ENCODE measurements at regions not wholly inside any gene's neighbourhood (a gene's known extent, or its start where the extent isn't known, plus 50 kb on each side); places are given as distances from the start of the nearest gene placed in this dataset.

- Mint-ChIP-seq H3K27me3 (no peaks in the 10 kb centered on the region), H3K4me3 (no peak overlapping the region), H3K4me1 (no peaks in the 10 kb centered on the region), H3K9me3 (peaks cover 0 to 7% (median 2%) of the 10 kb centered on the region in 7 donors), H3K27ac (no peak overlapping the region), H3K36me3 (no peaks in the 10 kb centered on the region)
- ATAC-seq (ENCODE audit: low read depth in 2 of 2) (no peak), DNase-seq (no peak)
Measured at GRCh38 chr14:37939442-37940028, 268.2 kb upstream of the SSTR1 start.

GRCh38 chr14:37945959-37946358, 261.7 kb upstream of the SSTR1 start:
- ATAC-seq (ENCODE audit: low read depth in 2 of 2) = no peak
- Mint-ChIP-seq H3K4me1 (no peaks in the 10 kb centered on the region), H3K9me3 (peaks cover 7 to 53% (median 29%) of the 10 kb centered on the region in 7 donors), H3K4me3 (no peak overlapping the region), H3K27me3 (no peaks in the 10 kb centered on the region), H3K27ac (no peak overlapping the region), H3K36me3 (no peaks in the 10 kb centered on the region)
- no peak for DNase-seq

DNA sequence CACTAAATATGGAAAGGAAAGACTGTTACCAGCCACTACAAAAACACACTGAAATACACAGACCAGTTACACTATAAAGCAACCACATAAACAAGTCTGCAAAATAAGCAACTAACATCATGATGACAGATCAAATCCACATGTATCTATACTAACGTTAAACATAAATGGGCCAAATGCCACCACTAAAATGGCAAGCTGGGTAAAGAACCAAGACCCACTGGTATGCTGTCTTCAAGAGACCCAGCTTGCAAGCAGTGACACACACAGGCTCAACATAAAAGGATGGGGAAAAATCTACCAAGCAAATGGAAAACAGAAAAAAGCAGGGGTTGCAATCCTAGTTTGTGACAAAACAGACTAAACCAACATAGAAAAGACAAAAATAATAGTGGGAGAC, 260.9 kb upstream of the SSTR1 start:
- peaks cover 7 to 53% (median 29%) of the 10 kb centered on the region in 7 donors for H3K9me3 Mint-ChIP-seq
- no peak for ATAC-seq (ENCODE audit: low read depth in 2 of 2)
- no peaks in the 10 kb centered on the region for H3K27me3 Mint-ChIP-seq
- no peaks in the 10 kb centered on the region for H3K4me1 Mint-ChIP-seq
- H3K4me3 Mint-ChIP-seq = no peak overlapping the region
- DNase-seq = no peak
- H3K27ac Mint-ChIP-seq = no peak overlapping the region
- no peaks in the 10 kb centered on the region for H3K36me3 Mint-ChIP-seq

GRCh38 chr14:37948266-37948665, 259.4 kb upstream of the SSTR1 start:
- Mint-ChIP-seq H3K27ac (no peak overlapping the region), H3K4me1 (no peaks in the 10 kb centered on the region), H3K4me3 (no peak overlapping the region), H3K9me3 (peaks cover 7 to 53% (median 27%) of the 10 kb centered on the region in 7 donors), H3K36me3 (no peaks in the 10 kb centered on the region), H3K27me3 (no peaks in the 10 kb centered on the region)
- DNase-seq (no peak), ATAC-seq (ENCODE audit: low read depth in 2 of 2) (no peak)

DNA sequence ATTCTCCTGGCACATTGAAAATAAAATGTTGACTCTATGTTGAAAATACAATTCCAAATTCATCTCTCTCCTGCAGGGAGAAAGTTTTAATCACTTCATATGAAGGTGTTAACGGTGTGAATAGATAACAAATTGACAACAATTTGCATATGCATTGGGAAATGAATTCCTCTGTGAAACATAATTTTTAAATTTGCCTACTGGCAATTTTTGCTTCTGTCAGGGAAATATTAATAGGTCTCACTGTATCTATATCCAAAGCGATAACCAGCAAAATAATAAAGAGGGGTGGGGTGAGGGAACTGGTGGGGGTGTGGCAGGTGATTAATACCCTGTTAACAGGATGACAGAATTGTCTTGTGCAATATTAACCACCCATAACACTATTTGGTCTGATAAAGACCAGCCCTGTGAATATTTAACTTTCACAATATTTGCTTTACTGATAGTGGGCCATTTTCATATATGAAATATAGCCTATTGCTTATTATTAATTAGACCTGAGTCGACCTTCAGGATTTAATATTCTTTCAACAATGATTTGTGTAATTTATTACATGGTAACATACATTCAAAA, 239.0 kb upstream of the SSTR1 start:
- H3K36me3 Mint-ChIP-seq = no peaks in the 10 kb centered on the region
- H3K4me1 Mint-ChIP-seq = no peaks in the 10 kb centered on the region
- peak overlapping the region in 1 of 6 donors; percentile 35 for H3K27ac Mint-ChIP-seq
- peaks cover 4 to 16% (median 9%) of the 10 kb centered on the region in 7 donors for H3K9me3 Mint-ChIP-seq
- ATAC-seq (ENCODE audit: low read depth in 2 of 2) = no peak
- no peaks in the 10 kb centered on the region for H3K27me3 Mint-ChIP-seq
- H3K4me3 Mint-ChIP-seq = no peak overlapping the region
- no peak for DNase-seq

- H3K4me3 Mint-ChIP-seq = no peak overlapping the region
- no peak for DNase-seq
- ATAC-seq (ENCODE audit: low read depth in 2 of 2) = no peak
- H3K27me3 Mint-ChIP-seq = no peaks in the 10 kb centered on the region
- no peaks in the 10 kb centered on the region for H3K4me1 Mint-ChIP-seq
- no peak overlapping the region for H3K27ac Mint-ChIP-seq
- no peaks in the 10 kb centered on the region for H3K36me3 Mint-ChIP-seq
- H3K9me3 Mint-ChIP-seq = peaks cover 4 to 10% (median 8%) of the 10 kb centered on the region in 7 donors
Measured at GRCh38 chr14:37969511-37969979, 238.2 kb upstream of the SSTR1 start.

DNA sequence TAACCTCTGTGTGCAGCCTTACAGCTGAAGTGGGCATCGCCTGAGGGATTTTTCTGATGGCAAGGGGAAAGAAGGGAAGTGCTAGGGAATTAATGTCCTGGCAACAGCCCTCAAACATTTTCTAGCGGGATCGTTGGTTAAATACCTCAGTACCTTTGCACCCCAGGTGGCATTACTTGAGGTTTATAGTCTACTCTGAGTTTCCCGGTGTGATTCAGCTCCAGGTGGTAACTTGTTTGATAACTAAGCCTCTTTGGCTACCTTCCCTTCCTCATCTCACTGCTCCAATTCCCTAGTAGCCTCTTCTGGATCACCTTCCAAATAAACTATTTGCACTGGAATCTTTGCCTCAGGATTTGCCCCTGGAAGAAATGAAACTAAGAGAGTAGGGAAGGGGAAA, 237.0 kb upstream of the SSTR1 start:
- Mint-ChIP-seq H3K9me3 (peaks cover 0 to 8% (median 3%) of the 10 kb centered on the region in 7 donors), H3K36me3 (no peaks in the 10 kb centered on the region), H3K27me3 (no peaks in the 10 kb centered on the region), H3K4me3 (no peak overlapping the region), H3K27ac (no peak overlapping the region), H3K4me1 (no peaks in the 10 kb centered on the region)
- DNase-seq = no peak
- no peak for ATAC-seq (ENCODE audit: low read depth in 2 of 2)

GRCh38 chr14:37972941-37973887, 234.5 kb upstream of the SSTR1 start:
- Mint-ChIP-seq H3K4me3 (no peak overlapping the region), H3K36me3 (no peaks in the 10 kb centered on the region), H3K4me1 (no peaks in the 10 kb centered on the region), H3K9me3 (peaks cover 0 to 15% (median 2%) of the 10 kb centered on the region in 7 donors), H3K27me3 (no peaks in the 10 kb centered on the region), H3K27ac (no peak overlapping the region)
- DNase-seq = no peak
- no peak for ATAC-seq (ENCODE audit: low read depth in 2 of 2)

DNA sequence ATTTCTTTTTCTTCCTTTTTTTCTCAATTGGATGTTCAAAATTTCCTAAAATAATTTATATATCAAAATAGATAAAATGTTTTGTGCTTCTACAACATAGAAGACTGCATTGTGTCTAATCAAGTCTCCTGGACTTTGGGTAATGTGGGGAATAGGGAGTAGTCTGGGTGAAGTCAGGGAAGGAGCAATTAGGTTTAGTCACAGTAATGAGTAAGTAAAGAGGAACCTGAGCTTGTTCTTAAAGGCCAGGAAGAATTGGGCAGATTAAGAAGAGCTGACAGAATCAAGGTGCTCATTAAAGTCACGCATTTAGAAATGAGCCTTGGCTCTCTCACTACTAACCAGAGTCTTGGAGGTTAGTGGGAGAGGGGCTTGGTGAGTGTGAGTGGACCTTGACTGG, 233.3 kb upstream of the SSTR1 start:
- Mint-ChIP-seq H3K27me3 (no peaks in the 10 kb centered on the region), H3K4me1 (no peaks in the 10 kb centered on the region), H3K27ac (no peak overlapping the region), H3K36me3 (no peaks in the 10 kb centered on the region), H3K9me3 (peaks cover under 1 to 20% (median 4%) of the 10 kb centered on the region in 7 donors), H3K4me3 (no peak overlapping the region)
- DNase-seq = no peak
- ATAC-seq (ENCODE audit: low read depth in 2 of 2) = no peak

- DNase-seq (no peak), ATAC-seq (ENCODE audit: low read depth in 2 of 2) (no peak)
- Mint-ChIP-seq H3K27ac (no peak overlapping the region), H3K4me1 (no peaks in the 10 kb centered on the region), H3K36me3 (peaks cover 0 to 4% of the 10 kb centered on the region in 2 donors), H3K27me3 (no peaks in the 10 kb centered on the region), H3K4me3 (no peak overlapping the region), H3K9me3 (peaks cover 9 to 27% (median 21%) of the 10 kb centered on the region in 7 donors)
Measured at GRCh38 chr14:37977481-37977880, 230.2 kb upstream of the SSTR1 start.

DNA sequence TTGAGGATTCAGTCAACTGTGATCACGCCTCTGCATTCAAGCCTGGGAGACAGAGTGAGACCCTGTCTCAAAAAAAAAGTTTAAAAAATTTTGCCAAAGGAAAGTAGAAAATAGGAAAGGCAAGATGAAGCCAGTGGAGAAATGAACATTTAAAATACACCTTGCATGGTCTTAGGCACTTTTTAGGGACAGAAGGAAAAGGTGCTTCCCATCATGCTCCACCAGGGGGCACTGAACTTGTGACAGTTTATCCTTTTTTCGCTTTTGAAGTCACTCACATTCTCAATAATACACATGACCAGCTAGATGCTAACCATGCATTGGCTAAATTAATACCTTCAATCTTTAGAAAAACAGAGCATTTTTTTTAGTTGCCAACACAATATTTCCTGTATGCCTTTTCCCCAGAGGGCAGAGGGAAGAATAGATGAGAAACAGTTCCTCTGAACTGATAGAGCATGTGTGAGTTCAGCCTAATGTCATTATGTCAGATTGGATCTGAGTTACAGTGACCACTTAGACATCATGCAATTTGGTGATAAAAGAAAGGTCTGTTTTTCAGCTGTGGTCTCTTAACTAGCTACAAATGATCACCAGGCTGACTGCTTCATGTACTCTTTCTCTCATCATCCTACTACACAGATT, 221.8 kb upstream of the SSTR1 start:
- DNase-seq (no peak), ATAC-seq (ENCODE audit: low read depth in 2 of 2) (no peak)
- no peaks in the 10 kb centered on the region for H3K27me3 Mint-ChIP-seq
- H3K27ac Mint-ChIP-seq = no peak overlapping the region
- no peak overlapping the region for H3K4me3 Mint-ChIP-seq
- peaks cover 6 to 17% (median 7%) of the 10 kb centered on the region in 7 donors for H3K9me3 Mint-ChIP-seq
- no peaks in the 10 kb centered on the region for H3K4me1 Mint-ChIP-seq
- peaks cover 0 to 4% of the 10 kb centered on the region in 2 donors for H3K36me3 Mint-ChIP-seq

GRCh38 chr14:37988472-37988871, 219.2 kb upstream of the SSTR1 start:
- Mint-ChIP-seq H3K4me3 (no peak overlapping the region), H3K36me3 (no peaks in the 10 kb centered on the region), H3K27me3 (no peaks in the 10 kb centered on the region), H3K9me3 (peaks cover 0 to 7% (median 0%) of the 10 kb centered on the region in 7 donors), H3K27ac (no peak overlapping the region), H3K4me1 (no peaks in the 10 kb centered on the region)
- ATAC-seq (ENCODE audit: low read depth in 2 of 2) (no peak), DNase-seq (no peak)

- no peak overlapping the region for H3K4me3 Mint-ChIP-seq
- H3K36me3 Mint-ChIP-seq = no peaks in the 10 kb centered on the region
- no peaks in the 10 kb centered on the region for H3K4me1 Mint-ChIP-seq
- no peaks in the 10 kb centered on the region for H3K27me3 Mint-ChIP-seq
- no peak overlapping the region for H3K27ac Mint-ChIP-seq
- no peak for DNase-seq
- peaks cover 0 to 7% (median 0%) of the 10 kb centered on the region in 7 donors for H3K9me3 Mint-ChIP-seq
- ATAC-seq (ENCODE audit: low read depth in 2 of 2) = no peak
Measured at GRCh38 chr14:37991027-37991426, 216.7 kb upstream of the SSTR1 start.
